DND-41 (cell line): ENCODE measurements at regions not wholly inside any gene's neighbourhood (a gene's known extent, or its start where the extent isn't known, plus 50 kb on each side); places are given as distances from the start of the nearest gene placed in this dataset.

Experiments
- ATAC-seq: fragments of 200-7000 bp; cut with Tn5 transposase; 3 replicates; pipeline ENCODE4 v1.9.1; 2021; ENCODE audit warnings: low read depth; ENCODE audit not compliant: insufficient read depth
- DNase-seq: peaks from one replicate; pipeline ENCODE4 v3.0.0-alpha.2; 2020
- H2AFZ ChIP-seq: 2 replicates; pipeline ENCODE4 v1.6.0; 2012; ENCODE audit warnings: low read depth, low read length
- H3K27ac ChIP-seq: 2 replicates; pipeline ENCODE4 v1.5.1; 2012; ENCODE audit warnings: low read length, inconsistent platforms
- H3K27me3 ChIP-seq: fragments of 200-600 bp; sonication (generic); 2 replicates; pipeline ENCODE4 v1.6.0; 2012; ENCODE audit warnings: low read length, mild to moderate bottlenecking, inconsistent platforms; ENCODE audit not compliant: insufficient read depth, poor library complexity
- H3K36me3 ChIP-seq: 2 replicates; pipeline ENCODE4 v1.5.1; 2012; ENCODE audit warnings: low read length, inconsistent platforms; ENCODE audit not compliant: insufficient read depth
- H3K4me1 ChIP-seq: 2 replicates; pipeline ENCODE4 v1.5.1; 2012; ENCODE audit warnings: mild to moderate bottlenecking, low read length; ENCODE audit not compliant: insufficient read depth
- H3K4me2 ChIP-seq: 2 replicates; pipeline ENCODE4 v1.6.0; 2012; ENCODE audit warnings: mild to moderate bottlenecking, moderate library complexity, low read length, inconsistent platforms; ENCODE audit not compliant: insufficient read depth
- H3K4me3 ChIP-seq, 2 experiments: fragments of 200-600 bp in 1 of 2; shearing (Covaris generic) in 1 of 2; 2 replicates each; pipeline ENCODE4 v1.5.1; 2012 to 2016; ENCODE audit warnings: inconsistent platforms in 2 of 2, low read length in 2 of 2, mild to moderate bottlenecking in 2 of 2, low read depth in 1 of 2, moderate library complexity in 1 of 2
- H3K79me2 ChIP-seq: 2 replicates; pipeline ENCODE4 v1.6.0; 2012; ENCODE audit warnings: low read length, inconsistent platforms; ENCODE audit not compliant: insufficient read depth
- H3K9ac ChIP-seq: 2 replicates; pipeline ENCODE4 v1.6.0; 2012; ENCODE audit warnings: low read depth, mild to moderate bottlenecking, inconsistent platforms, low read length, moderate library complexity
- H3K9me3 ChIP-seq: 2 replicates; pipeline ENCODE4 v1.5.1; 2012; ENCODE audit warnings: low read length, moderate library complexity, mild to moderate bottlenecking, inconsistent platforms; ENCODE audit not compliant: insufficient read depth, severe bottlenecking
- H4K20me1 ChIP-seq: 2 replicates; pipeline ENCODE4 v1.6.0; 2012; ENCODE audit warnings: low read length; ENCODE audit not compliant: insufficient read depth
- CTCF ChIP-seq: IDR thresholded peaks from 2 replicates; pipeline ENCODE4 v1.5.1; 2012; ENCODE audit warnings: borderline replicate concordance, low read length, moderate library complexity, mild to moderate bottlenecking; ENCODE audit not compliant: poor library complexity, severe bottlenecking; ENCODE audit errors: extremely low read depth
- EZH2 ChIP-seq: IDR thresholded peaks from 3 replicates; pipeline ENCODE4 v1.6.1; 2012; ENCODE audit warnings: borderline replicate concordance, low read depth, mild to moderate bottlenecking, moderate library complexity, low read length, inconsistent platforms; ENCODE audit not compliant: severe bottlenecking

- no peak overlapping the region for H3K4me3 ChIP-seq
- no peaks in the 10 kb centered on the region for H3K79me2 ChIP-seq
- no peaks in the 10 kb centered on the region for H3K36me3 ChIP-seq
- no peak overlapping the region for H2AFZ ChIP-seq
- no peaks in the 10 kb centered on the region for H3K9me3 ChIP-seq
- no peaks in the 10 kb centered on the region for H3K4me1 ChIP-seq
- H3K27me3 ChIP-seq, result no peaks in the 10 kb centered on the region
- H3K9ac ChIP-seq, result no peak overlapping the region
- H3K4me2 ChIP-seq, result no peak overlapping the region
- DNase-seq (no peak), ATAC-seq (no peak)
- H4K20me1 ChIP-seq, result no peaks in the 10 kb centered on the region; the same call in 1 of the 2 replicates
- TF ChIP-seq CTCF (no peak), EZH2 (no peak)
- H3K27ac ChIP-seq, result no peak overlapping the region
Measured at GRCh38 chr22:47372596-47373385, 610.3 kb downstream of the TBC1D22A start.

GRCh38 chr22:47372111-47372581 is 609.7 kb downstream of the TBC1D22A start:
- Histone ChIP-seq H3K79me2 (no peaks in the 10 kb centered on the region), H3K4me2 (no peak overlapping the region), H3K4me3 (no peak overlapping the region), H3K36me3 (no peaks in the 10 kb centered on the region), H3K27me3 (no peaks in the 10 kb centered on the region), H3K9me3 (no peaks in the 10 kb centered on the region), H4K20me1 (no peaks in the 10 kb centered on the region; the same call in 1 of the 2 replicates), H2AFZ (no peak overlapping the region), H3K4me1 (no peaks in the 10 kb centered on the region), H3K9ac (no peak overlapping the region), H3K27ac (no peak overlapping the region)
- ATAC-seq (no peak), DNase-seq (no peak)
- TF ChIP-seq CTCF (no peak), EZH2 (no peak)

- H3K4me1 ChIP-seq, result no peaks in the 10 kb centered on the region
- DNase-seq, result no peak
- H3K9me3 ChIP-seq, result no peaks in the 10 kb centered on the region
- no peak overlapping the region for H3K27ac ChIP-seq
- H3K9ac ChIP-seq, result no peak overlapping the region
- no peaks in the 10 kb centered on the region; the same call in 1 of the 2 replicates for H4K20me1 ChIP-seq
- H3K79me2 ChIP-seq, result no peaks in the 10 kb centered on the region
- no peak for ATAC-seq
- no peak for TF ChIP-seq CTCF
- no peak for TF ChIP-seq EZH2
- H3K4me2 ChIP-seq, result no peak overlapping the region
- no peaks in the 10 kb centered on the region for H3K27me3 ChIP-seq
- H3K36me3 ChIP-seq, result no peaks in the 10 kb centered on the region
- H2AFZ ChIP-seq, result no peak overlapping the region
- H3K4me3 ChIP-seq, result no peak overlapping the region
Measured at GRCh38 chr22:47371263-47372090, 609.0 kb downstream of the TBC1D22A start.
